Activated CD8-positive, alpha-beta T cell treated with anti-CD3 and anti-CD28 coated beads, Interleukin-2, amount 10 ng/mL, durations not matched to agents 7 days and 5 days (primary cell): ENCODE measurements at regions not wholly inside any gene's neighbourhood (a gene's known extent, or its start where the extent isn't known, plus 50 kb on each side); places are given as distances from the start of the nearest gene placed in this dataset.
"Not testable (repeated sequence)": the region's sequence is repeated elsewhere in the genome, so short reads cannot be mapped to it uniquely, and the experiment has no call there.

ENCODE experiments used
- ATAC-seq: fragments of 150-1000 bp; cut with Tn5 transposase; one replicate; pipeline ENCODE4 v1.10.0; 2021; ENCODE audit warnings: moderate library complexity
- CTCF ChIA-PET: fragments of 350-600 bp; sonication (Branson Sonifier 250); formaldehyde crosslinking; loops from one replicate; lab custom pipeline; 2021; ENCODE audit warnings: antibody characterized with exemption; lab: Charles Lee
- POLR2A ChIA-PET: fragments of 350-600 bp; sonication (Branson Sonifier 250); formaldehyde crosslinking; loops from one replicate; lab custom pipeline; 2021; ENCODE audit warnings: antibody characterized with exemption; lab: Charles Lee
- DNase-seq: peaks from one replicate; pipeline ENCODE4 v3.0.0-alpha.2; 2020
- H3K27ac Mint-ChIP-seq: one replicate; pipeline ENCODE4 v1.8.0; 2021; ENCODE audit warnings: mild to moderate bottlenecking, mixed read lengths
- H3K27me3 Mint-ChIP-seq: one replicate; pipeline ENCODE4 v1.8.0; 2021; ENCODE audit warnings: low read depth, mixed read lengths
- H3K36me3 Mint-ChIP-seq: one replicate; pipeline ENCODE4 v1.8.0; 2021; ENCODE audit warnings: low read depth, mixed read lengths
- H3K4me1 Mint-ChIP-seq: one replicate; pipeline ENCODE4 v1.8.0; 2021; ENCODE audit warnings: low read depth, mixed read lengths
- H3K4me3 Mint-ChIP-seq: one replicate; pipeline ENCODE4 v1.8.0; 2021; ENCODE audit warnings: mild to moderate bottlenecking, mixed read lengths
- H3K9me3 Mint-ChIP-seq: one replicate; pipeline ENCODE4 v1.8.0; 2022; ENCODE audit warnings: mixed read lengths; ENCODE audit not compliant: insufficient read depth

GRCh38 chr1:4064150-4064889, 164.2 kb upstream of the C1orf174 start:
- ChIA-PET CTCF (no interaction called here), POLR2A (no interaction called here)
- H3K27me3 Mint-ChIP-seq, result no peaks in the 10 kb centered on the region
- DNase-seq (no peak), ATAC-seq (no peak)
- no peak overlapping the region for H3K27ac Mint-ChIP-seq
- no peaks in the 10 kb centered on the region for H3K36me3 Mint-ChIP-seq
- no peak overlapping the region for H3K4me3 Mint-ChIP-seq
- no peaks in the 10 kb centered on the region for H3K9me3 Mint-ChIP-seq
- no peaks in the 10 kb centered on the region for H3K4me1 Mint-ChIP-seq

GRCh38 chr1:4066860-4067599, 167.0 kb upstream of the C1orf174 start:
- no peak overlapping the region for H3K4me3 Mint-ChIP-seq
- no peaks in the 10 kb centered on the region for H3K36me3 Mint-ChIP-seq
- no peak overlapping the region for H3K27ac Mint-ChIP-seq
- no peaks in the 10 kb centered on the region for H3K9me3 Mint-ChIP-seq
- ChIA-PET CTCF (no interaction called here), POLR2A (no interaction called here)
- ATAC-seq (no peak), DNase-seq (no peak)
- peaks cover 1% of the 10 kb centered on the region for H3K27me3 Mint-ChIP-seq
- H3K4me1 Mint-ChIP-seq, result no peaks in the 10 kb centered on the region

DNA sequence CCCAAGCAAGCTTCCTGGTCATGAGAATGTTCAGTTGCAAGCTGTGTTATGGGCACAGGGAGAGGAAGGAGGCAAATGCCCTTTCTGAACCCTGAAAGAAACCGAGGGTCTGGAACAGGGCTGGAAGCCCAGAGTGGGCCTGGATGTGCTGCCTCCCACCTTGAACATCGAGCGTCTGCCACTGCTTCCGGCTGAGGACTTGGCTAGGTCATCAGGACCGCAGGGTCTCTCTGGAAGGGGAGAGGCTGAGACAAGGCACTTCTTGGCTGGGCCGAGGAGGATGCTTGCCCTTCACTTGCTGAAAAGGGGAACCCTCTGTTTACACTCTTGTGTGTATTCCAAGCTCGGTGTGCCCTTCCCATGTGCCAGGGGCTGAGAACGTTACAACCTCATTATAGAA, 168.0 kb upstream of the C1orf174 start:
- ATAC-seq (no peak), DNase-seq (no peak)
- Mint-ChIP-seq H3K4me3 (no peak overlapping the region), H3K36me3 (no peaks in the 10 kb centered on the region), H3K4me1 (no peaks in the 10 kb centered on the region), H3K27me3 (peaks cover 2% of the 10 kb centered on the region), H3K27ac (no peak overlapping the region), H3K9me3 (no peaks in the 10 kb centered on the region)
- CTCF ChIA-PET, result no interaction called here
- POLR2A ChIA-PET, result no interaction called here

- H3K27ac Mint-ChIP-seq, result no peak overlapping the region
- no peaks in the 10 kb centered on the region for H3K9me3 Mint-ChIP-seq
- ChIA-PET POLR2A (no interaction called here), CTCF (no interaction called here)
- no peak overlapping the region for H3K4me3 Mint-ChIP-seq
- no peaks in the 10 kb centered on the region for H3K4me1 Mint-ChIP-seq
- no peaks in the 10 kb centered on the region for H3K36me3 Mint-ChIP-seq
- DNase-seq, result no peak
- peaks cover 2% of the 10 kb centered on the region for H3K27me3 Mint-ChIP-seq
- ATAC-seq, result no peak
These were observed 171.6 kb upstream of the C1orf174 start for GRCh38 chr1:4071653-4072052.

- H3K36me3 Mint-ChIP-seq, result no peaks in the 10 kb centered on the region
- CTCF ChIA-PET, result no interaction called here
- H3K27me3 Mint-ChIP-seq, result peaks cover 2% of the 10 kb centered on the region
- no peaks in the 10 kb centered on the region for H3K4me1 Mint-ChIP-seq
- H3K27ac Mint-ChIP-seq, result no peak overlapping the region
- POLR2A ChIA-PET, result no interaction called here
- no peaks in the 10 kb centered on the region for H3K9me3 Mint-ChIP-seq
- ATAC-seq, result no peak
- H3K4me3 Mint-ChIP-seq, result no peak overlapping the region
- no peak for DNase-seq
These were observed 172.5 kb upstream of the C1orf174 start for GRCh38 chr1:4072481-4073153.

DNA sequence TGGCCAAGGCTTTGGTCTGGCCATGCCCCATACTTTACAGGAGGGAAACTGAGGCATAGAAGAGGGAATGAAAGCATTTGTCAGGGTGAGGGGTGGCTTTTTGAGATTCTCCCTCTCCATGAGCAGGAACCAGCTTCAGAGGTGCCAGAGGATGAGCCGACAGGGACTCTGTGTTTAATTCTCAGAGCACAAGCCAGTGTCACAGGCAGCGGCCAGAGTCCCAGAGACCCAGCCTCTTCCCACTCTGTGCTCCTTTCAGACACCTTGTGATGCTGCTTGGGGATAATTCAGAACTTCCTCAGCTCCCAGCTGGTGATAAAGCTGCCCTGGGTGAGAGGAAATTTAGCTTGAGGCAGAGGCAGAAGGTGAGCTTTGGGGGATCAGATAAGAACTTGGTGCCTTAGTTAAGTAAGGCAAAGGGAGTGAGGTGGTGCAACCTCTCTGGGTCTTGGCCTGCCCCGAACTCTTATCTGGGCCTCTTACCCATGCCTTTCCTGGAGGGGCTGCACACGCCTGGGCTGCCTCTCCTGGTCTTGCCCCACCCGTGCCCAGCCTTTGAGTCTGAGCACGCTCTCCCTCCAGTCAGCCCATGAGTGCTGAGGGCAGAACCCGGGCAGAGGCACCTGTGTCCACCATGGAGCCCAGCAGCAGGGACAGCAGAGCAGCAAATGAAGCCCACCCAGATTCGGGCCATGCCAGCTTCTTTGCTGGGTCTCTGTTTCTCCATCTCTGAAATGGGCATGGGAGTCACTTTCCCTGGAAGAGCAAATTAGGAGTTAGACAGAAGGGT, 175.6 kb upstream of the C1orf174 start:
- Mint-ChIP-seq H3K4me3 (no peak overlapping the region), H3K4me1 (no peaks in the 10 kb centered on the region), H3K36me3 (no peaks in the 10 kb centered on the region), H3K27ac (no peak overlapping the region), H3K27me3 (peaks cover 2% of the 10 kb centered on the region), H3K9me3 (no peaks in the 10 kb centered on the region)
- POLR2A ChIA-PET, result no interaction called here
- CTCF ChIA-PET, result no interaction called here
- DNase-seq, result no peak
- no peak for ATAC-seq

- DNase-seq (no peak), ATAC-seq (no peak)
- ChIA-PET POLR2A (no interaction called here), CTCF (no interaction called here)
- H3K9me3 Mint-ChIP-seq, result no peaks in the 10 kb centered on the region
- no peaks in the 10 kb centered on the region for H3K4me1 Mint-ChIP-seq
- no peaks in the 10 kb centered on the region for H3K36me3 Mint-ChIP-seq
- no peak overlapping the region for H3K4me3 Mint-ChIP-seq
- no peak overlapping the region for H3K27ac Mint-ChIP-seq
- H3K27me3 Mint-ChIP-seq, result peaks cover 2% of the 10 kb centered on the region
These were observed 176.3 kb upstream of the C1orf174 start for GRCh38 chr1:4076346-4076745.

DNA sequence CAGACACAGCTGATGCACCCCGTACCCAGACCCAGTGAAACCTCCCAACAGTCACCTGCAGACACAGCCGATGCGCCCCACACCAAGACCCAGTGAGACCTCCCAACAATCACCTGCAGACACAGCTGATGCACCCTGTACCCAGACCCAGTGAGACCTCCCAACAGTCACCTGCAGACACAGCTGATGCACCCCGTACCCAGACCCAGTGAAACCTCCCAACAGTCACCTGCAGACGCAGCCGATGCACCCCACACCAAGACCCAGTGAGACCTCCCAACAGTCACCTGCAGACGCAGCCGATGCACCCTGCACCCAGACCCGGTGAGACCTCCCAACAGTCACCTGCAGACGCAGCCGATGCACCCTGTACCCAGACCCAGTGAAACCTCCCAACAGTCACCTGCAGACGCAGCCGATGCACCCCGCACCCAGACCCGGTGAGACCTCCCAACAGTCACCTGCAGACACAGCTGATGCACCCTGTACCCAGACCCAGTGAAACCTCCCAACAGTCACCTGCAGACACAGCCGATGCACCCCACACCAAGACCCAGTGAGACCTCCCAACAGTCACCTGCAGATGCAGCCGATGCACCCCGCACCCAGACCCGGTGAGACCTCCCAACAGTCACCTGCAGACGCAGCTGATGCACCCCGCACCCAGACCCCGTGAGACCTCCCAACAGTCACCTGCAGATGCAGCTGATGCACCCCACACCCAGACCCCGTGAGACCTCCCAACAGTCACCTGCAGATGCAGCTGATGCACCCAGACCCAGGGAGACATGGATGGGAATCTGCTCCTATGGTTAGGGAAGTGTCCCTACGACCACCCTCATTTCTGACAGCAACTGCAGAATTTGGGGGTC, 178.3 kb upstream of the C1orf174 start:
- H3K27me3 Mint-ChIP-seq, DNase-seq, H3K9me3 Mint-ChIP-seq, CTCF ChIA-PET, H3K27ac Mint-ChIP-seq, POLR2A ChIA-PET, H3K4me3 Mint-ChIP-seq, ATAC-seq, H3K4me1 Mint-ChIP-seq, H3K36me3 Mint-ChIP-seq: not testable (repeated sequence)

- ChIA-PET CTCF (no interaction called here), POLR2A (no interaction called here)
- Mint-ChIP-seq H3K4me1 (no peaks in the 10 kb centered on the region), H3K4me3 (no peak overlapping the region), H3K27ac (no peak overlapping the region), H3K36me3 (no peaks in the 10 kb centered on the region), H3K27me3 (no peaks in the 10 kb centered on the region), H3K9me3 (no peaks in the 10 kb centered on the region)
- ATAC-seq, result no peak
- no peak for DNase-seq
These were observed 179.7 kb upstream of the C1orf174 start for GRCh38 chr1:4079815-4080214.

DNA sequence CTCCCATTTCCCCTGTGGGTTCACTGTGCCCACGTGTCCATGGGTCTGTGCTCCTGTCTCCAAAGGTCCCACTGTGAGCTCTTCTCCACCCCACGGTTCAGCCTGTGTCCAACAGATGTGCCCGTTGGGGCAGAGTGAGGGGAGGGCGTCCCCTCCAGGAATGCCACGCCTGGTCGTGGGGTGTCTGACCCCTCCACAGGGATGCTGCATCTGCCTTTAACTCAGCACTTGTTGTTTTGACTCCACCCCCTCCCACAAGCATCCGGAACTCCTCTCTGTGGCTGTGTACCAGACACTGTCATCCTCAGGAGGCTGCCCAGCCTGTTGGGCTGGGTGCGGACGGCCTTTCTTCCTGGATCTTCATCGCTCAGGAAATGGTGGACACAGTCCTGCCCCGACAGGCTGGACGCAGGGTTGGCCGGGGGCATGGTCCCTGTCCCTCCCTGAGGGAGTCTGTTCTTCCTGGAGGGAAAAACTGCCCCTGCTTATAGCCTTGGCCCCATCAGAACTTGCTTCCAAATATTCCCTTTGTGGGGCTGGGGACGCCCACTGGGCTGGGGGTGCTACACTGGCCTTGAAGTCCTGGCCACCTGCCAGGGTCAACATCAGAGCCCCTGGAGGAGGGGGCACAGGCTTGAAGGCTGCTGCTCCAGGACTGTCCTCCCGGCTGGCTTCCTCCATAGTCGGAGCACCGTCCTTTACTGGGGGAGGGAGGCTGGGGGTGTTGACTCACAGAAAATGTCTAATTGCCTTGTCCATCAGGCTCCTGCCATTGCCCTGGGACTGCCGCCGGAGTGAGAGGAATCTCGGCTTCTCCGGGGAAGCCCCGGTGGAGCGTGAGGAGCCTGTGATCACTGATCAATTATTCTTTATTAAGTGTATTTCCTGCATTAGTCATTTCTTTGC, 182.0 kb upstream of the C1orf174 start:
- Mint-ChIP-seq H3K27ac (no peak overlapping the region), H3K4me3 (no peak overlapping the region), H3K27me3 (no peaks in the 10 kb centered on the region), H3K36me3 (no peaks in the 10 kb centered on the region), H3K9me3 (no peaks in the 10 kb centered on the region), H3K4me1 (no peaks in the 10 kb centered on the region)
- ATAC-seq (no peak), DNase-seq (no peak)
- ChIA-PET CTCF (no interaction called here), POLR2A (no interaction called here)
